ENCODE measurements at regions not wholly inside any gene's neighbourhood (a gene's known extent, or its start where the extent isn't known, plus 50 kb on each side); places are given as distances from the start of the nearest gene placed in this dataset.

- H3K4me1 Mint-ChIP-seq (ENCODE audit: low read depth), result peaks cover 18% of the 10 kb centered on the region
- H3K4me3 Mint-ChIP-seq, result no peak overlapping the region
- H3K27me3 Mint-ChIP-seq (ENCODE audit: low read depth), result no peaks in the 10 kb centered on the region
- CTCF ChIA-PET, result interaction anchor here (3.4 kb wide), 1 partner anchor 276 kb away, joined by 24 read pairs; no protein-coding TSS in a partner anchor
- no peak for DNase-seq
- intact Hi-C loops (cut with micrococcal nuclease), result no loop called here
- no peaks in the 10 kb centered on the region for H3K9me3 Mint-ChIP-seq
- H3K36me3 Mint-ChIP-seq (ENCODE audit: low read depth), result no peaks in the 10 kb centered on the region
- no peak overlapping the region for H3K27ac Mint-ChIP-seq
These were observed 66.0 kb upstream of the IRF2 start for GRCh38 chr4:184540307-184540706.

- peak; percentile 79 for DNase-seq
- Mint-ChIP-seq H3K4me3 (peak overlapping the region; percentile 97), H3K36me3 (ENCODE audit: low read depth) (no peaks in the 10 kb centered on the region), H3K9me3 (no peaks in the 10 kb centered on the region), H3K27ac (peak overlapping the region; percentile 96), H3K27me3 (ENCODE audit: low read depth) (no peaks in the 10 kb centered on the region), H3K4me1 (ENCODE audit: low read depth) (peaks cover 35% of the 10 kb centered on the region)
- CTCF ChIA-PET, result interaction anchor here (1.0 to 3.4 kb wide), 5 partner anchors 24 to 274 kb away, joined by 3 to 24 read pairs (median 4); no protein-coding TSS in a partner anchor
- intact Hi-C loops (cut with micrococcal nuclease), result loop anchor here (1.0 to 5.0 kb wide), 3 partner anchors 274 to 1621 kb away; partner anchors contain the start of gene DCTD
These were observed 63.8 kb upstream of the IRF2 start for GRCh38 chr4:184538023-184538599.

GRCh38 chr4:184537269-184538022 lies 63.1 kb upstream of the IRF2 start:
- CTCF ChIA-PET, result interaction anchor here (1.0 to 3.9 kb wide), 6 partner anchors 23 to 273 kb away, joined by 3 to 23 read pairs (median 5); no protein-coding TSS in a partner anchor

GRCh38 chr4:184536881-184537248 lies 62.5 kb upstream of the IRF2 start:
- H3K27me3 Mint-ChIP-seq (ENCODE audit: low read depth), result no peaks in the 10 kb centered on the region
- peaks cover 40% of the 10 kb centered on the region for H3K4me1 Mint-ChIP-seq (ENCODE audit: low read depth)
- H3K9me3 Mint-ChIP-seq, result no peaks in the 10 kb centered on the region
- CTCF ChIA-PET, result interaction anchor here (1.0 to 3.9 kb wide), 7 partner anchors 23 to 273 kb away, joined by 3 to 23 read pairs (median 4); no protein-coding TSS in a partner anchor
- DNase-seq, result no peak
- H3K36me3 Mint-ChIP-seq (ENCODE audit: low read depth), result no peaks in the 10 kb centered on the region
- peak overlapping the region; percentile 96 for H3K27ac Mint-ChIP-seq
- H3K4me3 Mint-ChIP-seq, result peak overlapping the region; percentile 97
- intact Hi-C loops (cut with micrococcal nuclease), result loop anchor here (1.0 to 5.0 kb wide), 13 partner anchors 38 to 1620 kb away; partner anchors contain the start of genes CASP3, CENPU, DCTD and ING2

More at GRCh38 chr4:184537269-184538022, 63.1 kb upstream of the IRF2 start:
- Mint-ChIP-seq H3K27me3 (ENCODE audit: low read depth) (no peaks in the 10 kb centered on the region), H3K4me3 (peak overlapping the region; percentile 97), H3K4me1 (ENCODE audit: low read depth) (peaks cover 39% of the 10 kb centered on the region), H3K9me3 (no peaks in the 10 kb centered on the region), H3K27ac (peak overlapping the region; percentile 96), H3K36me3 (ENCODE audit: low read depth) (no peaks in the 10 kb centered on the region)
- intact Hi-C loops (cut with micrococcal nuclease), result loop anchor here (1.0 to 5.0 kb wide), 14 partner anchors 37 to 1620 kb away; partner anchors contain the start of genes CASP3, CENPU, DCTD and ING2
- DNase-seq, result peak; percentile 93

GRCh38 chr4:184536065-184536880 lies 61.9 kb upstream of the IRF2 start:
- no peak for DNase-seq
- H3K4me1 Mint-ChIP-seq (ENCODE audit: low read depth), result peaks cover 43% of the 10 kb centered on the region
- H3K36me3 Mint-ChIP-seq (ENCODE audit: low read depth), result no peaks in the 10 kb centered on the region
- CTCF ChIA-PET, result interaction anchor here (0.6 to 3.9 kb wide), 9 partner anchors 15 to 272 kb away, joined by 3 to 23 read pairs (median 4); no protein-coding TSS in a partner anchor
- H3K27me3 Mint-ChIP-seq (ENCODE audit: low read depth), result no peaks in the 10 kb centered on the region
- intact Hi-C loops (cut with micrococcal nuclease), result loop anchor here (2.0 to 5.0 kb wide), 4 partner anchors 39 to 1619 kb away; partner anchors contain the start of genes DCTD and ING2
- peak overlapping the region; percentile 96 for H3K27ac Mint-ChIP-seq
- H3K4me3 Mint-ChIP-seq, result peak overlapping the region; percentile 97
- no peaks in the 10 kb centered on the region for H3K9me3 Mint-ChIP-seq

GRCh38 chr4:184534511-184535391 lies 60.4 kb upstream of the IRF2 start:
- H3K27ac Mint-ChIP-seq, result peak overlapping the region; percentile 89
- no peaks in the 10 kb centered on the region for H3K36me3 Mint-ChIP-seq (ENCODE audit: low read depth)
- no peaks in the 10 kb centered on the region for H3K27me3 Mint-ChIP-seq (ENCODE audit: low read depth)
- peak overlapping the region; percentile 57 for H3K4me3 Mint-ChIP-seq
- no peaks in the 10 kb centered on the region for H3K9me3 Mint-ChIP-seq
- intact Hi-C loops (cut with micrococcal nuclease), result loop anchor here (1.0 to 5.0 kb wide), 7 partner anchors 20 to 1617 kb away; partner anchors contain the start of gene DCTD
- CTCF ChIA-PET, result interaction anchor here (0.7 to 3.9 kb wide), 5 partner anchors 20 to 271 kb away, joined by 3 to 23 read pairs (median 3); no protein-coding TSS in a partner anchor
- peaks cover 49% of the 10 kb centered on the region for H3K4me1 Mint-ChIP-seq (ENCODE audit: low read depth)
- DNase-seq, result no peak

GRCh38 chr4:184533908-184534307 lies 59.6 kb upstream of the IRF2 start:
- CTCF ChIA-PET, result interaction anchor here (1.0 to 3.9 kb wide), 3 partner anchors 19 to 270 kb away, joined by 3 to 23 read pairs (median 9); no protein-coding TSS in a partner anchor
- intact Hi-C loops (cut with micrococcal nuclease), result loop anchor here (1.0 to 2.0 kb wide), 5 partner anchors 20 to 215 kb away; no protein-coding TSS in a partner anchor
- no peak for DNase-seq
- Mint-ChIP-seq H3K4me1 (ENCODE audit: low read depth) (peaks cover 55% of the 10 kb centered on the region), H3K27me3 (ENCODE audit: low read depth) (no peaks in the 10 kb centered on the region), H3K36me3 (ENCODE audit: low read depth) (no peaks in the 10 kb centered on the region), H3K4me3 (no peak overlapping the region), H3K9me3 (no peaks in the 10 kb centered on the region), H3K27ac (peak overlapping the region; percentile 60)

GRCh38 chr4:184531008-184531407 lies 56.7 kb upstream of the IRF2 start:
- DNase-seq, result no peak
- Mint-ChIP-seq H3K9me3 (no peaks in the 10 kb centered on the region), H3K36me3 (ENCODE audit: low read depth) (no peaks in the 10 kb centered on the region), H3K27me3 (ENCODE audit: low read depth) (no peaks in the 10 kb centered on the region), H3K27ac (no peak overlapping the region), H3K4me3 (no peak overlapping the region), H3K4me1 (ENCODE audit: low read depth) (peaks cover 53% of the 10 kb centered on the region)
- intact Hi-C loops (cut with micrococcal nuclease), result no loop called here
- CTCF ChIA-PET, result interaction anchor here (1.1 to 1.9 kb wide), 2 partner anchors 16 to 267 kb away, joined by 4 to 7 read pairs; no protein-coding TSS in a partner anchor

GRCh38 chr4:184529283-184529682 lies 54.9 kb upstream of the IRF2 start:
- CTCF ChIA-PET, result interaction anchor here (0.7 to 1.0 kb wide), 2 partner anchors 52 to 54 kb away, joined by 3 to 5 read pairs; partner anchors contain the start of gene IRF2
- H3K4me3 Mint-ChIP-seq, result no peak overlapping the region
- intact Hi-C loops (cut with micrococcal nuclease), result no loop called here
- DNase-seq, result no peak
- H3K36me3 Mint-ChIP-seq (ENCODE audit: low read depth), result no peaks in the 10 kb centered on the region
- peaks cover 37% of the 10 kb centered on the region for H3K4me1 Mint-ChIP-seq (ENCODE audit: low read depth)
- no peak overlapping the region for H3K27ac Mint-ChIP-seq
- peaks cover 5% of the 10 kb centered on the region for H3K9me3 Mint-ChIP-seq
- no peaks in the 10 kb centered on the region for H3K27me3 Mint-ChIP-seq (ENCODE audit: low read depth)

GRCh38 chr4:184528713-184529112 lies 54.4 kb upstream of the IRF2 start:
- H3K9me3 Mint-ChIP-seq, result peaks cover 5% of the 10 kb centered on the region
- peaks cover 34% of the 10 kb centered on the region for H3K4me1 Mint-ChIP-seq (ENCODE audit: low read depth)
- CTCF ChIA-PET, result interaction anchor here (1.0 kb wide), 1 partner anchor 54 kb away, joined by 5 read pairs; the partner anchor contains the start of gene IRF2
- no peaks in the 10 kb centered on the region for H3K36me3 Mint-ChIP-seq (ENCODE audit: low read depth)
- no peak for DNase-seq
- H3K4me3 Mint-ChIP-seq, result no peak overlapping the region
- intact Hi-C loops (cut with micrococcal nuclease), result no loop called here
- no peak overlapping the region for H3K27ac Mint-ChIP-seq
- no peaks in the 10 kb centered on the region for H3K27me3 Mint-ChIP-seq (ENCODE audit: low read depth)

- H3K4me3 Mint-ChIP-seq, result no peak overlapping the region
- no peak overlapping the region for H3K27ac Mint-ChIP-seq
- CTCF ChIA-PET, result interaction anchor here (0.6 kb wide), 1 partner anchor 923 kb away, joined by 3 read pairs; no protein-coding TSS in a partner anchor
- peaks cover 28% of the 10 kb centered on the region for H3K4me1 Mint-ChIP-seq (ENCODE audit: low read depth)
- DNase-seq, result no peak
- peaks cover 5% of the 10 kb centered on the region for H3K9me3 Mint-ChIP-seq
- H3K27me3 Mint-ChIP-seq (ENCODE audit: low read depth), result no peaks in the 10 kb centered on the region
- no peaks in the 10 kb centered on the region for H3K36me3 Mint-ChIP-seq (ENCODE audit: low read depth)
- intact Hi-C loops (cut with micrococcal nuclease), result no loop called here
These were observed 53.7 kb upstream of the IRF2 start for GRCh38 chr4:184528051-184528450.

Measured in activated naive CD4-positive, alpha-beta T cell treated with anti-CD3 and anti-CD28 coated beads for 36 hours (primary cell).